Effector memory CD4-positive, alpha-beta T cell (primary cell): ENCODE measurements at regions not wholly inside any gene's neighbourhood (a gene's known extent, or its start where the extent isn't known, plus 50 kb on each side); places are given as distances from the start of the nearest gene placed in this dataset.

Source experiments
- DNase-seq, 3 donors: peaks; one replicate each; pipeline ENCODE4 v3.0.0-alpha.2; 2020
- H3K27ac ChIP-seq: 2 replicates; pipeline ENCODE4 v1.7.0; 2013; ENCODE audit warnings: mild to moderate bottlenecking, low read length, moderate library complexity; ENCODE audit not compliant: insufficient read depth, poor library complexity, severe bottlenecking
- H3K27me3 ChIP-seq: replicated peaks from 2 replicates; pipeline ENCODE4 v1.7.0; 2013; ENCODE audit warnings: mild to moderate bottlenecking, low read length; ENCODE audit not compliant: insufficient read depth, control insufficient read depth, poor library complexity, severe bottlenecking
- H3K36me3 ChIP-seq: 2 replicates; pipeline ENCODE4 v1.7.0; 2013; ENCODE audit warnings: mild to moderate bottlenecking, low read length, moderate library complexity; ENCODE audit not compliant: control insufficient read depth, insufficient read depth
- H3K4me1 ChIP-seq: 2 replicates; pipeline ENCODE4 v1.7.0; 2013; ENCODE audit warnings: low read length, mild to moderate bottlenecking; ENCODE audit not compliant: control insufficient read depth, insufficient read depth, poor library complexity, severe bottlenecking
- H3K4me3 ChIP-seq: 2 replicates; pipeline ENCODE4 v1.7.0; 2013; ENCODE audit warnings: low read length, low read depth, mild to moderate bottlenecking; ENCODE audit not compliant: insufficient read depth, poor library complexity, severe bottlenecking
- H3K9me3 ChIP-seq: 2 replicates; pipeline ENCODE4 v1.7.0; 2013; ENCODE audit warnings: mild to moderate bottlenecking, low read length, moderate library complexity; ENCODE audit not compliant: control insufficient read depth

DNA sequence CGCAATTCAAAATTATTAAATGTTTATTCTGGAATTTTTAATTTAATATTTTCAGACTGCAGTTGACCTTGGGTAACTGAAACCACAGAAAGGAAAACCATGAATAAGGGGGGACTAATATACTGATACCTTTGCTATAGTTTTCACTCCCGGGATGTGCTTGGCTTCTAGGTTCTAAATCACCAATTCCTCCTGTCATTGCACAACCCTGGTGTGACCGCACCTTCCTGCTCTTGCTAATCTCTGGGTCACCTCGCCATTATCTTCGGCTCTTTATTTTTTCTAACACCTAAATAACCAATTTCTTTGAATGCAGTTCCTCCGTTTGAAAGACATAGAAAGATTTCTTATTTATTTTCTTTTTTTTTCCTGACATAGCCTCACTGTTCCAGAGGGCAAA lies 634.5 kb upstream of the GOT2 start:
- H3K27ac ChIP-seq: no peak overlapping the region
- no peak for DNase-seq
- no peaks in the 10 kb centered on the region for H3K9me3 ChIP-seq
- H3K36me3 ChIP-seq: no peaks in the 10 kb centered on the region
- no peaks in the 10 kb centered on the region for H3K4me1 ChIP-seq
- H3K27me3 ChIP-seq: no peaks in the 10 kb centered on the region
- H3K4me3 ChIP-seq: no peak overlapping the region

DNA sequence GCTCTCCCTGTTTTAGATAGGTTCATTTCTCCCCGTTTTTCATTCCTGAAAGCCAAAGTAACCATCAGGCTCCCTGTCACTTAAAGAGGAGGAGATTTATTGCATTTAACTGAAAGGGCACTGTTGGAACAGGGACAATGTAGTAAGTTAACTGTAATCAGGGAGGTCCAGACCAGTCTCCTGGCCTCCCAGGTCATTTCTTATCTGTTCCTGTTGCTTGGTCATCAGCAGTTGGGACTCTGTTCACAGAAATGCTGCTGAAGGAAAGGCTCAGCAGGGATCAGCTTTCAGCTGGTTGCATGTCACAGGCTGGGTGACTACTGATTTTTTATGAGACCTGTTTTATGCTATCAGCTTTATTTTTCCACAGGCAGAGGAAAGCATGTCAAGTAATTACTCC lies 622.6 kb upstream of the GOT2 start:
- H3K27ac ChIP-seq: no peak overlapping the region
- no peaks in the 10 kb centered on the region for H3K27me3 ChIP-seq
- H3K9me3 ChIP-seq: no peaks in the 10 kb centered on the region
- H3K4me1 ChIP-seq: no peaks in the 10 kb centered on the region
- H3K36me3 ChIP-seq: no peaks in the 10 kb centered on the region
- DNase-seq: no peak
- no peak overlapping the region for H3K4me3 ChIP-seq

DNA sequence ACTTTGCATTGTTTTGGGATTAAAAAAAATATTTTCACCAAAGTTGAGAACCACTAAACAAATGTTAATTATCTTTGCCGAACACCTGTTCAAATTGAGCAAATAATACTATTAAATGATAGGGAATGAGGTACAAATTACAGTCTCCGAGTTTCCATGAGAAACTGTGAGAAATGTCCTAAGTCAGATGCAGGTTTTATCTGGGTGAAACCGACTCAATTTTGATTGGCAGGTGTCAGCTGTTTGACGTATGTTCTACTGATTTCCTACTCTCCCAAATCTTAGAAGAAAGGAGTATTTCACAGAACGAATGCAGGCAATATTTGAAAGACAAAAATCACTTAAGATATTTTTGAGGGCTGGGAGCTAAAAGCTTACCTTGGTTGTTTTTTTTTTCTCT lies 622.0 kb upstream of the GOT2 start:
- no peaks in the 10 kb centered on the region for H3K9me3 ChIP-seq
- H3K36me3 ChIP-seq: no peaks in the 10 kb centered on the region
- no peak overlapping the region for H3K4me3 ChIP-seq
- H3K4me1 ChIP-seq: no peaks in the 10 kb centered on the region
- no peaks in the 10 kb centered on the region for H3K27me3 ChIP-seq
- no peak overlapping the region for H3K27ac ChIP-seq
- DNase-seq: no peak

DNA sequence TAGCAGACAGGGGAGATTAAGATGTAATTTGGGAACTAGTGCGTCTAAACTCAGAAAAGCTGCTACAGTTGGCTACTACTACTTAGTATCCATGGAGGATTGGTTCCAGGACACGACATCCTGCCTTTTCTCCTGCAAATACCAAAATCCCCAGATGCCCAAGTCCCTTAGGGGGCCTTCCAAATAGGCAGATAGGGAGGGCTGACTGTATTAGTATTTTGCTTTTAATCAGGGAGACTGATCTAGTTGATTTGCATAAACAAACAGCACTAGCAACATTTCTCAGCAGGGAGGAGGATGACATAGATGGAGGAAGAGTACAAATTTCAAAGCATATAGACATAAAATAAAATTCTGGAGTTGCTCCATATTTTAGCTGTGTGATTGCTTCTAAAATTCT lies 621.6 kb upstream of the GOT2 start:
- Histone ChIP-seq H3K4me1 (no peaks in the 10 kb centered on the region), H3K36me3 (no peaks in the 10 kb centered on the region), H3K27ac (no peak overlapping the region), H3K4me3 (no peak overlapping the region), H3K9me3 (no peaks in the 10 kb centered on the region), H3K27me3 (no peaks in the 10 kb centered on the region)
- DNase-seq: no peak

DNA sequence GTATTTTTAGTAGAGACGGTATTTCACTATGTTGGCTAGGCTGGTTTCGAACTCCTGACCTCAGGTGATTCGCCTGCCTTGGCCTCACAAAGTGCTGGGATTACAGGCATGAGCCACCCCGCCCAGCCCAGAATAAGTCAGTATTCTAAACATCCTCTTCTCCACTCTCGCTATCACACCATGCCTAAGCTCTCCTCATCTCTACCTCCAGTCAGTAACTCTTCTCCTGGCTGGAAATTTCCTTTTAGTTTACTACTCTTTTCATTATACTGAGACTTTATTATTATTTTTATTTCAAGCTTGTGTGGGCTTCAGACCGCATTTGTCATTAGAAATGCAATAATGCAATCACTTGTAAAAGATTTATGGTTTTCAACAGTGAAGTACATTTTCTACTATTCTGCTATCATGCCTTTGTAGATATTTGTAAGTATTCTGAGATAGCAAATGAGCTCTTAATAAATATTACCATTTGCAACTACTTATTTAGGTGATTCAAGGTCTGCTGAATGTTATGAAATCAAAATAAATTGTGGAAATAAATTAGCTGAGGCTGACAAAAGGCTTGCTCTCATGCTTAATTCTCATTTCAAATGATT lies 617.3 kb upstream of the GOT2 start:
- Histone ChIP-seq H3K9me3 (no peaks in the 10 kb centered on the region), H3K4me3 (no peak overlapping the region), H3K4me1 (no peaks in the 10 kb centered on the region), H3K27me3 (no peaks in the 10 kb centered on the region), H3K27ac (no peak overlapping the region), H3K36me3 (no peaks in the 10 kb centered on the region)
- DNase-seq: no peak

DNA sequence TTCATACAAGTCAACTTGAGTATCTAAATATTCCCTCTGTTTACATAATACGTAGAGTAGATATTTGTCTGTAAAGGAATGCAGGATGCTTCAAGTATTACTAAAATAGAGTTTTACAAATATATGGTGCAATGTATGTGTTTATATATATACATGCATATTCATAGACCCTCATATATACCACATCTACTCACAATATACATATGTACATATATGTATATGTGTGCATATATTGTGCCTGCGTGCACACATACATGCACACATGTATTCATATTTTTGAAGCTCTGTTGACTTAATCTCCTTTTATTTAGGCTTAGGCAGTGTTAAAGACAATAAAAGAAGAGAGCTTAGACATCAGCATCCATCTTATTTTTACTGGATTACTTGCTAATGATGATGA lies 616.6 kb upstream of the GOT2 start:
- Histone ChIP-seq H3K36me3 (no peaks in the 10 kb centered on the region), H3K27ac (no peak overlapping the region), H3K4me3 (no peak overlapping the region), H3K4me1 (no peaks in the 10 kb centered on the region), H3K27me3 (no peaks in the 10 kb centered on the region), H3K9me3 (no peaks in the 10 kb centered on the region)
- DNase-seq: no peak

DNA sequence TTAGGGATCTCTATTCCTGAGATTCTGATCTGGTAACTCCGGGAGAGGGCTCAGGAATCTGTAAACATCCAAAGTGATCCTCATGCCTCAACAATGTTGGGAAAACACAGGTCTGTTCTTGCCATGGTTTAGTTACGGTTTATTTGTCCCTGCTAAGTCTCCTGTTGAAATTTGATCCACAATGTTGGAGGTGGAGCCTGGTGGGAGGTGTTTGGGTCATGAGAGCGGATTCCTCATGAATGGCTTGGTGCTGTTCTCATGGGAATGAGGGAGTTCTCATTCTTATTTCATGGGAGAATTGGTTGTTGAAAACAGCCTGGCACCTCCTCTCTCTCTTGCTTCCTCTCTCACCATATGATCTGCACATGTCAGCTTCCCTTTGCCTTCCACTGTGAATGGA lies 608.6 kb upstream of the GOT2 start:
- no peak for DNase-seq
- Histone ChIP-seq H3K36me3 (no peaks in the 10 kb centered on the region), H3K27ac (no peak overlapping the region), H3K4me1 (no peaks in the 10 kb centered on the region), H3K4me3 (no peak overlapping the region), H3K27me3 (no peaks in the 10 kb centered on the region), H3K9me3 (no peaks in the 10 kb centered on the region)

DNA sequence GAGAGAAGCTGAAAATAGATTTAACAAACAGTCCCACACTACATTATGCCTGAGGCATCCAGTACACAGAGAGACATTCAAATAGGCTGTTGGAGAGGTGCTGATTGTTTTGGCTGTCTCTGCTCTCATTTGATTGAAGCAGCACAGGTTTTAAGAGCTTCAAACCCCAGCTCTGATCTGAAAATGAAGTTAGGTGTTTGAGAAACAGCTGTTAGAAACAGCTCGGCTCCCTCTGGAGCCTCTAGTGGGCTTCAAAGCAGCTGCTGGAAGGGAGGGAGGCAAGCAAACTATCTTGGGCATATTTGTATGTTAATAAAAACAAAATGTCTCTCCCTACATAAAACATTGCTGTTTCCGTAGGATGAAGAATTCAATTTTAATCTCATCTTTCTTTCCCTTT lies 607.3 kb upstream of the GOT2 start:
- H3K27ac ChIP-seq: no peak overlapping the region
- H3K36me3 ChIP-seq: no peaks in the 10 kb centered on the region
- H3K9me3 ChIP-seq: no peaks in the 10 kb centered on the region
- no peak for DNase-seq
- H3K27me3 ChIP-seq: no peaks in the 10 kb centered on the region
- no peaks in the 10 kb centered on the region for H3K4me1 ChIP-seq
- no peak overlapping the region for H3K4me3 ChIP-seq

DNA sequence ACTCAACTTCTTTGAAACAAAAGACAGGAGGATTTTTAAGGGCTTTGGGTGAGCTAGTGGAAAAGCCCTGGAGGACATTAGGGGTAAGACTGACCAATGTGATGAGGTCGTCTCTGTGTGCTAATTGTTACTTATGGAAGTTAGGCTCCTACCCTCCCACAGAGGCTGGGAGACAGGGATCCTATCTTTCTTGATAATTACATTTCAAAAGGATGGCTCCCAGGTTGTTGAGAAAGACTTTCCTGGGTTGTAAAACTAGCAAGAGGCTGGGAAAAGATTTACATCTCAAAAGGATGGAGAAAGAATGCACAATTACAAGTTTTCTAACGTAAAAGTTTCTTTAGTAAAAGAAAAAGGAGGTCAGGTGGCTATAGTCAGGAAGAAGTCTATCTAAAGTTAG lies 605.8 kb upstream of the GOT2 start:
- H3K4me3 ChIP-seq: no peak overlapping the region
- DNase-seq: no peak
- H3K27ac ChIP-seq: no peak overlapping the region
- no peaks in the 10 kb centered on the region for H3K4me1 ChIP-seq
- H3K36me3 ChIP-seq: no peaks in the 10 kb centered on the region
- no peaks in the 10 kb centered on the region for H3K27me3 ChIP-seq
- no peaks in the 10 kb centered on the region for H3K9me3 ChIP-seq

DNA sequence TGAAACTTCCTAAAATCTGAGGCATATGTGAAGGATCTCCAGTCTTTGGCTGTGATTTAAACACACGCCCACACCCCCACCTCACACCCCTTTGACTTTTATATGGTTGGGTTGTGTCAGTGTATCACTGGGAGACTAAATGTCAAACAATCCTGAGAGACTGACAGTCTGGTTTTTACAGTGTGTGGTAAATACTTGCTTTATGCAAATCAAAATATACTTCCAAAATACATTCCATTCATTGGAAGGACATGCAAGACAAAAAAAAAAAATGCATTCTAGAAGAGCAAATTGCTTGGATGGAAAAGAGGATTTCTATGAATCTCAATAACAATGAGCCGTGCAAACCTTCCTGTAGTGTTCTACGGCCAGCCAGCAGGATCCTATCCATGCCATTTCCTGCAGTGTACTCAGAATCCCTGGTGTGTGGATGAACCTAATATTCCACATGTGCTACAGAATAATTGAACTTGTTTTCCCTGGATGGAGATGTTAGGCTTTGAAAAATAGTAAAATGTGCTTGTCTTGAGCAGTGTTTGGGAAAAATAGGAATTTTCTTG lies 602.1 kb upstream of the GOT2 start:
- no peaks in the 10 kb centered on the region for H3K27me3 ChIP-seq
- H3K4me1 ChIP-seq: no peaks in the 10 kb centered on the region
- H3K4me3 ChIP-seq: no peak overlapping the region
- no peaks in the 10 kb centered on the region for H3K9me3 ChIP-seq
- no peaks in the 10 kb centered on the region for H3K36me3 ChIP-seq
- no peak overlapping the region for H3K27ac ChIP-seq
- no peak for DNase-seq
